Stomach (tissue), 8 donors: ENCODE measurements at regions not wholly inside any gene's neighbourhood (a gene's known extent, or its start where the extent isn't known, plus 50 kb on each side); places are given as distances from the start of the nearest gene placed in this dataset.
"Not testable (repeated sequence)": the region's sequence is repeated elsewhere in the genome, so short reads cannot be mapped to it uniquely, and the experiment has no call there.

Source experiments
- DNase-seq, 2 donors: peaks; one replicate each; pipeline versions ENCODE4 v3.0.0 to v3.0.0-alpha.2; 2013 to 2019
- H3K27ac ChIP-seq, 5 donors: fragments of 200-600 bp in 4 of 5; sonication (generic) in 4 of 5; one replicate each; pipeline ENCODE4 v1.5.1; 2013 to 2019; ENCODE audit warnings: mild to moderate bottlenecking in 1 of 5, moderate library complexity in 1 of 5
- H3K27me3 ChIP-seq, 3 donors: fragments of 200-600 bp; sonication (generic); one replicate each; pipeline ENCODE4 v1.5.1; 2017 to 2019; ENCODE audit warnings: mixed run types in 1 of 3
- H3K36me3 ChIP-seq, 4 donors: fragments of 200-600 bp; sonication (generic); 1 replicate in 3 of 4; 2 replicates in 1 of 4; pipeline ENCODE4 v1.5.1; 2016 to 2019
- H3K4me1 ChIP-seq, 4 donors: fragments of 200-600 bp; sonication (generic); one replicate each; pipeline ENCODE4 v1.5.1; 2016 to 2019
- H3K4me3 ChIP-seq, 4 donors: fragments of 200-600 bp; sonication (generic) in 3 of 4; one replicate each; pipeline ENCODE4 v1.5.1; 2016 to 2019; ENCODE audit warnings: mild to moderate bottlenecking in 1 of 4
- H3K9me3 ChIP-seq, 4 donors: fragments of 200-600 bp; sonication (generic); one replicate each; pipeline ENCODE4 v1.5.1; 2016 to 2019
- EP300 ChIP-seq: sonication (generic); formaldehyde crosslinking; IDR thresholded peaks from one replicate; pipeline ENCODE4 v1.6.1; 2017; ENCODE audit warnings: antibody characterized with exemption
- POLR2A ChIP-seq, 4 donors: fragments of 450-650 bp; IDR thresholded peaks; one replicate each; pipeline ENCODE4 v1.6.1; 2016; ENCODE audit warnings: antibody characterized with exemption in 4 of 4, control low read depth in 2 of 4, mild to moderate bottlenecking in 1 of 4, moderate library complexity in 1 of 4
- POLR2AphosphoS5 ChIP-seq, 3 donors: sonication (generic); formaldehyde crosslinking; IDR thresholded peaks; one replicate each; pipeline ENCODE4 v1.6.1; 2016; ENCODE audit warnings: antibody characterized with exemption in 3 of 3
- WGBS, 5 donors: extraction: QIAGEN DNeasy Blood & Tissue Kit in 3 of 5; methylation state at CpG; one replicate each; pipeline versions ENCODE4 v1.1.5 to v1.1.7; 2013 to 2018; 5-methylcytosine and 5-hydroxymethylcytosine counted together
- intact Hi-C: fragments of 100-400 bp; cut with DNase I; formaldehyde crosslinking; loops from one replicate; pipeline ENCODE4 v1.15.1; 2023; ENCODE audit warnings: low total_unique reads
- TF ChIP-seq, protein P1 (sequence below), 7 experiments: fragments of 450-650 bp in 4 of 7; fragments of 200-600 bp in 3 of 7; sonication (generic) in 3 of 7; IDR thresholded peaks; one replicate each; pipeline ENCODE4 v1.5.1; 2016 to 2019; ENCODE audit warnings: antibody characterized with exemption in 7 of 7, control low read depth in 2 of 7, mild to moderate bottlenecking in 1 of 7
- donor health status: healthy with polysubstance abuse.
- donor health status: Bipolar disorder and iron deficiency.
- donor health status: healthy.

DNA sequence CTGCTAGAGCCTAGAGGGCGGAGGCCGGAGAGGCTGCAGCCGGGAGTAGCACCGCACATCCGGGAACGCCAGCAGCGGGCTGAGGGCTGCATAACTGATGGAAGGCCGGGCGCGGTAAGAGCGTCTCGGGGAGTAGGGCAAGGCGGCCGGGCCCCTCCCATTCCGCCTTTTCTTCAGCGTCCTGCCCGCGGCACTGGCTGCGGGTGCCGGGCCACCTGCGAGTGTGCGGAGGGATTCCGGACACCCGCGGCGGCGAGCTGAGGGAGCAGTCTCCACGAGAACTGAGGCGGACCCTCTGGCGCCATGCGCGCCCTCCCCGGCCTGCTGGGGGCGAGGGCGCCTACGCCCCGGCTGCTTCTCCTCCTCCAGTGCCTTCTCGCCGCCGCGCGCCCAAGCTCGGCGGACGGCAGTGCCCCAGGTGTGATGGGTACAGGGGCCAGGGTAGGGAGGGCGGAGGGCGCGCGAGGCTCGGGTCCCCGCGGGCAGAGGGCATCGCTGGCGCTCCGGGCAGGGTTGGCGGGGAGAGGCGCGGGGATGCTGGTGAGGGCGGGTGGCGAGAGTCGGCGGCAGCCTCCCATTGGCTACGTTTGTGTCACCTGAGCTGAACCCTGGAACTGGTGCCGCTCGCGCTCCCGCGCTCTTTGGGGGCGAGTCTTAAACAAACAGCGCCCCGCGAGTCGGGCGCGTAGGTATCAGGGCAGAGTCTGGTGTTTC, 334.4 kb downstream of the SRGAP2C start:
- 0 to 5% (median 1%) methylated on average over 17 to 75 of the region's 75 CpGs for WGBS, 5 donors
- peak overlapping the region; percentile 46 to 67 (median 58) for H3K4me3 ChIP-seq
- H3K4me1 ChIP-seq: peaks cover 6 to 29% (median 15%) of the 10 kb centered on the region in 4 donors
- DNase-seq: peak; percentile 59 to 88
- H3K27me3 ChIP-seq: peaks cover 6 to 22% (median 11%) of the 10 kb centered on the region in 3 donors
- H3K9me3 ChIP-seq: no peaks in the 10 kb centered on the region
- TF ChIP-seq EP300: no peak
- TF ChIP-seq POLR2A (IDR thresholded peaks at IDR 0.05): no peak
- no peak for TF ChIP-seq POLR2AphosphoS5 (IDR thresholded peaks at IDR 0.05)
- TF ChIP-seq, protein P1, sequence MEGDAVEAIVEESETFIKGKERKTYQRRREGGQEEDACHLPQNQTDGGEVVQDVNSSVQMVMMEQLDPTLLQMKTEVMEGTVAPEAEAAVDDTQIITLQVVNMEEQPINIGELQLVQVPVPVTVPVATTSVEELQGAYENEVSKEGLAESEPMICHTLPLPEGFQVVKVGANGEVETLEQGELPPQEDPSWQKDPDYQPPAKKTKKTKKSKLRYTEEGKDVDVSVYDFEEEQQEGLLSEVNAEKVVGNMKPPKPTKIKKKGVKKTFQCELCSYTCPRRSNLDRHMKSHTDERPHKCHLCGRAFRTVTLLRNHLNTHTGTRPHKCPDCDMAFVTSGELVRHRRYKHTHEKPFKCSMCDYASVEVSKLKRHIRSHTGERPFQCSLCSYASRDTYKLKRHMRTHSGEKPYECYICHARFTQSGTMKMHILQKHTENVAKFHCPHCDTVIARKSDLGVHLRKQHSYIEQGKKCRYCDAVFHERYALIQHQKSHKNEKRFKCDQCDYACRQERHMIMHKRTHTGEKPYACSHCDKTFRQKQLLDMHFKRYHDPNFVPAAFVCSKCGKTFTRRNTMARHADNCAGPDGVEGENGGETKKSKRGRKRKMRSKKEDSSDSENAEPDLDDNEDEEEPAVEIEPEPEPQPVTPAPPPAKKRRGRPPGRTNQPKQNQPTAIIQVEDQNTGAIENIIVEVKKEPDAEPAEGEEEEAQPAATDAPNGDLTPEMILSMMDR (IDR thresholded peaks at IDR 0.05): no peak
- H3K27ac ChIP-seq: peak overlapping the region in 4 of 5 donors; percentile 56 to 79 (median 68)
- intact Hi-C loops: no loop called here
- H3K36me3 ChIP-seq: no peaks in the 10 kb centered on the region

DNA sequence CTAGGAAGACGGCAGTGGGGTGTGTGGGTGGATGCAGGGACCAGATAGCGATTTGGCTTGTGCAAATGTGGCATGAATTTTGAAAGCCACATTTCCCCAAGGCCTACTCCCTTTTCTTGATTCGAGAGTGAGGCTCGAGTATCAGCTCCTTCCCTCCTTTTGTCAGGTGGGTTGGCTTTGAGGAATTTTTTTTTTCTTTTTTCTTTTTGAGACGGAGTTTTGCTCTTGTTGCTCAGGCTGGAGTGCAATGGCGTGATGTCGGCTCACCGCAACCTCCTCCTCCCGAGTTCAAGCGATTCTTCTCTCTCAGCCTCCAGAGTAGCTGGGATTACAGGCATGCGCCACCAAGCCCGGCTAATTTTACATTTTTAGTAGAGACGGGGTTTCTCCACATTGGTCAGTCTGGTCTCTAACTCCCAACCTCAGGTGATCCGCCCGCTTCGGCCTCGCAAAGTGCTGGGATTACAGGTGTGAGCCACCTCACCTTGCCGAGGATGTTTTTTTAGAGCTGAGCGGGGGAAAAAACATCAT, 335.0 kb downstream of the SRGAP2C start:
- DNase-seq, intact Hi-C loops, H3K36me3 ChIP-seq, H3K9me3 ChIP-seq: not testable (repeated sequence)
- WGBS, 5 donors: 57 to 76% (median 63%) methylated on average over 17 to 19 of the region's 19 CpGs
- Histone ChIP-seq H3K27ac (peak overlapping the region in 3 of 5 donors; percentile 56 to 79 (median 58)), H3K4me3 (peak overlapping the region; percentile 46 to 67 (median 58)), H3K27me3 (peaks cover 6 to 22% (median 11%) of the 10 kb centered on the region in 3 donors), H3K4me1 (peaks cover 6 to 29% (median 15%) of the 10 kb centered on the region in 4 donors)

DNA sequence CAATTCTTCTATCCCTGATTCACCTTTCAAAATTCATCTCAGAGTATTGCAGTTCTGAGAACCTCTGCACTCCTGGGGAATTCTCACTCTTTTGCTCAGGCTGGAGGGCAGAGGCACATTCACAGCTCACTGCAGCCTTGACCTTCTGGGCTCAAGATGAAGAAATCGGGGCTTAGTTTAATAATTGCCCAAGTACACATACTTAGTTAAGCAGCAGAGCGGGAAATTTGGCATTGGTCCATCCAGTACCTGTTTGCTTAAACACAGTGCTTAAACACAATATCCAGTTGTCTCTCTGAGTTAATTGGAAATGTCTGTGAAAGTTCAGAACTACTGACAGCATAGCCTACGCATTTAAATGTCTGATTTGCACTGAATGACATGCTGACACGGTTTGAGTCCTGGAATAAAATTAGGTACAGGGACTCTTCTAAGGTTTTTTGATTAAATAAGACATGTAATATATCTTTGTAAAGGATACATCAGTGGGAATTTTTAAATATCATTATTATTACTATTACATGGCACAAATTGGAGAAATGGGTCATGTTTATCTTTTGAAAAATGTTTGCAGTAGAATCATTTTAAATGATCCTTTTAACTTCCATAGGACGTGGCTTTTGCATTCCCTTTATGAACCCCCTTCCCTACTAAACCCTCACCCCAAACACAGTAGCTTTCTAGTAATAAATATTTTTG, 337.4 kb downstream of the SRGAP2C start:
- intact Hi-C loops: no loop called here
- H3K4me1 ChIP-seq: peaks cover 6 to 29% (median 15%) of the 10 kb centered on the region in 4 donors

DNA sequence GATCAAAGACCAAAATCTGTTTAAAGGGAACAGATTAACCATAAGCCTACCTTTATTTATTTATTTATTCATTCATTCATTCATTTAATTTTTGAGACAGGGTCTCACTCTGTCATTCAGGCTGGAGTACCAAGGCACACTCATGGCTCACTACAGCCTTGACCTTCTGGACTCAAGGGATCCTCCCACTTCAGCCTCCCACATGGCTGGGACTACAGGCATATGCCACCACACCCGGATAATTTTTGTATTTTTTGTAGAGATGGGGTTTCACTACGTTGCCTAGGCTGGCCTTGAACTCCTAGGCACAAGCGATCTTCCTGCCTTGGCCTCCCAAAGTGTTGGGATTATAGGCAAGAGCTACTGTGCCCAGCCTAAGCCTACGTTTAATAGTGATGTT, 338.3 kb downstream of the SRGAP2C start:
- intact Hi-C loops, H3K4me3 ChIP-seq: not testable (repeated sequence)
- 88 to 94% (median 93%) methylated on average over 4 of the region's 4 CpGs for WGBS, 5 donors

More for the DNA sequence above, 337.4 kb downstream of the SRGAP2C start:
- 25 to 53% (median 40%) methylated on average over 5 of the region's 5 CpGs for WGBS, 5 donors
- Histone ChIP-seq H3K27me3 (peaks cover 6 to 22% (median 11%) of the 10 kb centered on the region in 3 donors), H3K4me3 (no peak overlapping the region), H3K9me3 (no peaks in the 10 kb centered on the region), H3K36me3 (no peaks in the 10 kb centered on the region), H3K27ac (no peak overlapping the region)
- peak; percentile 81 to 87 for DNase-seq
- TF ChIP-seq, protein P1 (IDR thresholded peaks at IDR 0.05): no peak
- TF ChIP-seq POLR2A (IDR thresholded peaks at IDR 0.05) (no peak), POLR2AphosphoS5 (IDR thresholded peaks at IDR 0.05) (no peak), EP300 (no peak)

DNA sequence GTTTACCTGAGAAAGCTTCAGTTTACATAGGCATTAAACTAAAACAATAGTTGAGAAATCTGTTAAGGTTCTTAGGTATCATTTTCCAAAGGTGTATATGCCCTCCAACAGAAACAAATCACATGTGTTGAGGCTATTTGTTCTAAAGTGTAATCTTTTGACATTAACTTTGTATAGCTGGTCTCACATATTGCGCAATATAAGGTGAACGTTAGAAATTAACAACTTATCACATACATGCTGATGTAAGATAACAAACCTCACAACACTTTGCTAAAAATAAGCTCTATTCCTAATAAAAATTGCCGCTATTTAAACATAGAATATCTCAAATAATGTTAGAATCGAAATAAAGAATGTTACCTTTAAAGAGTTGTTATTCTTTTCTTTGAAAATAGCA, 340.6 kb downstream of the SRGAP2C start:
- intact Hi-C loops: no loop called here
- Histone ChIP-seq H3K4me1 (peaks cover 0 to 8% (median 2%) of the 10 kb centered on the region in 4 donors), H3K4me3 (no peak overlapping the region), H3K27me3 (peaks cover 0 to 1% (median 0%) of the 10 kb centered on the region in 3 donors), H3K36me3 (no peaks in the 10 kb centered on the region), H3K9me3 (no peaks in the 10 kb centered on the region), H3K27ac (no peak overlapping the region)
- 46 to 62% (median 50%) methylated on average over 4 of the region's 4 CpGs for WGBS, 5 donors
- DNase-seq: no peak
- TF ChIP-seq EP300: no peak

More for the DNA sequence above, 338.3 kb downstream of the SRGAP2C start:
- Histone ChIP-seq H3K27me3 (peaks cover 6 to 22% (median 11%) of the 10 kb centered on the region in 3 donors), H3K4me1 (peaks cover 6 to 29% (median 15%) of the 10 kb centered on the region in 4 donors)
- not testable (repeated sequence) for H3K9me3 ChIP-seq, DNase-seq, H3K27ac ChIP-seq, H3K36me3 ChIP-seq

DNA sequence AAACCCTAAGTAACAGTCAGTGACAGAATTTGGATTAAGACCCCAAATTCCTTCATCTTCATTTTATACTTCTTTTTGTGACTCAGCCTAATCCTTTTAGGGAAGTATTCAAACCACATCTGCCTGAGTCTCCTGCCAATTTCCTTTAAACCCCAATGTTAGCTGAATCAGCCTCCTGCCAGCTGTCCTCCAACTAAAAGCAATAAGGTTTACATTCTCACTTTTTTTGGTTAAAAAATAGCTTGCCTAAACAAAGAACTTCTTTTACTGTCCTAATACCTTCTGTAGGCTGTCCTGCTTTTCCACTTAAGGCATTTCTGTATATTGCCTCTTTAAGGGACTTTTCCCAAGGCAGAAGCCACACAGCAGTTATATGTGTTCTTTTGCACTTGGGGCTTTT, 344.2 kb downstream of the SRGAP2C start:
- H3K4me1 ChIP-seq, H3K27me3 ChIP-seq, H3K4me3 ChIP-seq, intact Hi-C loops, DNase-seq, H3K27ac ChIP-seq, H3K9me3 ChIP-seq, H3K36me3 ChIP-seq: not testable (repeated sequence)

DNA sequence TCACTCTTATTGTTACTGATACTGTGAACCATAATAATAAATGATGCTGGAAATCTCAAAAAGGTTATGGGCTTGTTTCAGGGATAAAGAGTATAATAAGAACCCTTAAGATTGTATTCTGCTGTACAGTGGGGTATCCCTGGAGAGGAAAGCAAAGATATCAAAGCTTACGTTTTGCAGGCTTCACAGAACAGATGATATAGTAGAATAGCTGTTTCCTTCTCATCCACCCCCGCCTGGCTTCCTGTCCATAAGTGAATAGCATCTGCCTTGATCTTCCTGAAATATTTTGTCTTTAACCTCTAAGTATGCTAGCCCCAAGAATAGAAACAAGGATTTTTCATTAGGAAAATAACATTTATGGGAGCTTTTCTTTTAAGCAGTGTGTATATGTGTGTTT, 345.3 kb downstream of the SRGAP2C start:
- H3K4me1 ChIP-seq, H3K27me3 ChIP-seq, DNase-seq, H3K9me3 ChIP-seq, intact Hi-C loops, H3K36me3 ChIP-seq, H3K4me3 ChIP-seq, H3K27ac ChIP-seq: not testable (repeated sequence)
- 62 to 80% (median 76%) methylated on average over 2 of the region's 2 CpGs for WGBS, 5 donors

DNA sequence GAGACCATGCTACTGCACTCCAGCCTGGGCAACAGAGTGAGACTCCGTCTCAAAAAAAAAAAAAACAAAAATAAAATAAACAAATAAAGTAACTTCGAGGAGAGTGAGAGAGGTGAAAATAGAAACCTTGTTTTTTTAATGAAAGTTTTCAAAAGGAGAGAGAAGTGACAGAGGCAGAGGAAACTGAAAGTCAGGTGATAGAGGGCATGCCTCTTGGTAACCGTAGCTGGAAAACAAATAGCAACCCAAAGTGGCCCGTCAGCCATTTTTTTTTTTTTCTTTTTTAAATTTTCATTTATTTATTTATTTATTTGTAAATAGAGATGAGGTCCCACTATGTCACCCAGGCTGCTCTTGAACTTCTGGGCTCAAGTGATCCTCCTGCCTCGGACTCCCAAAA, 347.0 kb downstream of the SRGAP2C start:
- DNase-seq, H3K4me3 ChIP-seq, intact Hi-C loops, H3K36me3 ChIP-seq, H3K4me1 ChIP-seq, H3K27ac ChIP-seq, H3K9me3 ChIP-seq, H3K27me3 ChIP-seq: not testable (repeated sequence)
- WGBS, 5 donors: 84 to 96% (median 87%) methylated on average over 5 of the region's 5 CpGs

DNA sequence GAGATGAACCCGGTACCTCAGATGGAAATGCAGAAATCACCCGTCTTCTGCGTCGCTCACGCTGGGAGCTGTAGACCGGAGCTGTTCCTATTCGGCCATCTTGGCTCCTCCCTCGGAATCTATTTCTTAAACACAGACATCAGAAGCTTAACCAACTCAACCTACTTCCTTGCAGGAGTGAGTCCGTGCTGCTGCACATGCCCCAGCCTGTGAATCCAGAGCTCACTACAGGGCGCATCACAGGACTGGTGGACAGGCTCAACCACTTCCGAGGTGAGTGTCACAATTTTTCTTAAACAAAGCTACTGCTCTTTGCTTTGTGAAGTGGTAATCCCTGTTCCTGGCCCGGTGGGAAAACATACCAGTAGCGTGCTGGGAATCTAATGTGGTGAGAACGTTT, 353.4 kb downstream of the SRGAP2C start:
- WGBS, 5 donors: 92 to 95% (median 93%) methylated on average over 9 to 13 of the region's 14 CpGs
- DNase-seq, intact Hi-C loops, H3K27me3 ChIP-seq, H3K36me3 ChIP-seq, H3K9me3 ChIP-seq, H3K4me3 ChIP-seq, H3K4me1 ChIP-seq, H3K27ac ChIP-seq: not testable (repeated sequence)
